ENCODE measurements at regions not wholly inside any gene's neighbourhood (a gene's known extent, or its start where the extent isn't known, plus 50 kb on each side); places are given as distances from the start of the nearest gene placed in this dataset.

GRCh38 chr5:98530224-98530623 is 243.2 kb upstream of the RGMB start:
- H3K9ac ChIP-seq (ENCODE audit: insufficient read depth, low read length, poor library complexity, severe bottlenecking): no peak overlapping the region
- H3K4me3 Mint-ChIP-seq: no peak overlapping the region

GRCh38 chr5:98535901-98536300 is 237.6 kb upstream of the RGMB start:
- 44% methylated on average over 2 of the region's 4 CpGs for WGBS (ENCODE audit: insufficient coverage)
- no peaks in the 10 kb centered on the region for H3K36me3 ChIP-seq (replicated peaks in 1 of 2; ENCODE audit: control insufficient read depth in 1 of 2, insufficient read depth in 2 of 2, low read length in 2 of 2)
- no peak overlapping the region for H3K9ac ChIP-seq (ENCODE audit: insufficient read depth, low read length, poor library complexity, severe bottlenecking)
- peaks cover 0 to 4% of the 10 kb centered on the region in 2 donors for H3K9me3 ChIP-seq (replicated peaks in 1 of 2; ENCODE audit: control insufficient read depth in 1 of 2, insufficient read depth in 1 of 2, low read length in 2 of 2)
- intact Hi-C loops (cut with micrococcal nuclease): no loop called here
- Mint-ChIP-seq H3K27me3 (ENCODE audit: low read depth in 3 of 3) (peaks cover 0 to 1% (median 0%) of the 10 kb centered on the region in 3 donors), H3K4me3 (no peak overlapping the region), H3K36me3 (no peaks in the 10 kb centered on the region), H3K9me3 (peaks cover 0 to 7% (median 2%) of the 10 kb centered on the region in 7 donors), H3K27ac (no peak overlapping the region), H3K4me1 (no peaks in the 10 kb centered on the region)
- H3K4me2 ChIP-seq (replicated peaks; ENCODE audit: extremely low read depth, low read length, poor library complexity, severe bottlenecking): no peak overlapping the region
- no peak for DNase-seq
- no peaks in the 10 kb centered on the region for H3K79me2 ChIP-seq (ENCODE audit: insufficient read depth, low read length)
- H3K4me3 ChIP-seq (replicated peaks in 1 of 3; ENCODE audit: low read depth in 2 of 3, low read length in 3 of 3): no peak overlapping the region
- H2AFZ ChIP-seq (ENCODE audit: insufficient read depth, low read depth, low read length, poor library complexity, severe bottlenecking): no peak overlapping the region
- no peaks in the 10 kb centered on the region for H3K4me1 ChIP-seq (ENCODE audit: control insufficient read depth in 1 of 2, insufficient read depth in 2 of 2, low read length in 2 of 2)
- H4K20me1 ChIP-seq (ENCODE audit: insufficient read depth, low read length): no peaks in the 10 kb centered on the region
- H3K27ac ChIP-seq (ENCODE audit: low read depth in 1 of 2, low read length in 2 of 2): no peak overlapping the region
- no peak for TF ChIP-seq CTCF (IDR thresholded peaks at IDR 0.05)
- H3K27me3 ChIP-seq (ENCODE audit: control insufficient read depth in 2 of 2, insufficient read depth in 2 of 2, low read length in 2 of 2): no peaks in the 10 kb centered on the region

More at GRCh38 chr5:98530224-98530623, 243.2 kb upstream of the RGMB start:
- no peaks in the 10 kb centered on the region for H3K79me2 ChIP-seq (ENCODE audit: insufficient read depth, low read length)
- no peaks in the 10 kb centered on the region for H3K4me1 ChIP-seq (ENCODE audit: control insufficient read depth in 1 of 2, insufficient read depth in 2 of 2, low read length in 2 of 2)
- no peak for TF ChIP-seq CTCF (IDR thresholded peaks at IDR 0.05)
- H3K4me3 ChIP-seq (replicated peaks in 1 of 3; ENCODE audit: low read depth in 2 of 3, low read length in 3 of 3): no peak overlapping the region
- H3K9me3 Mint-ChIP-seq: peaks cover 0 to 6% (median 0%) of the 10 kb centered on the region in 7 donors
- H3K27me3 ChIP-seq (ENCODE audit: control insufficient read depth in 2 of 2, insufficient read depth in 2 of 2, low read length in 2 of 2): no peaks in the 10 kb centered on the region
- H3K27me3 Mint-ChIP-seq (ENCODE audit: low read depth in 3 of 3): peaks cover 0 to 4% (median 0%) of the 10 kb centered on the region in 3 donors
- no peak overlapping the region for H3K4me2 ChIP-seq (replicated peaks; ENCODE audit: extremely low read depth, low read length, poor library complexity, severe bottlenecking)
- no peaks in the 10 kb centered on the region for H4K20me1 ChIP-seq (ENCODE audit: insufficient read depth, low read length)
- H3K27ac ChIP-seq (ENCODE audit: low read depth in 1 of 2, low read length in 2 of 2): no peak overlapping the region
- 80% methylated on average over 1 of the region's 2 CpGs for WGBS (ENCODE audit: insufficient coverage)
- no peaks in the 10 kb centered on the region for H3K9me3 ChIP-seq (replicated peaks in 1 of 2; ENCODE audit: control insufficient read depth in 1 of 2, insufficient read depth in 1 of 2, low read length in 2 of 2)
- DNase-seq: no peak
- no peaks in the 10 kb centered on the region for H3K36me3 Mint-ChIP-seq
- no peak overlapping the region for H3K27ac Mint-ChIP-seq
- no peaks in the 10 kb centered on the region for H3K4me1 Mint-ChIP-seq
- no peak overlapping the region for H2AFZ ChIP-seq (ENCODE audit: insufficient read depth, low read depth, low read length, poor library complexity, severe bottlenecking)
- intact Hi-C loops (cut with micrococcal nuclease): no loop called here
- no peaks in the 10 kb centered on the region for H3K36me3 ChIP-seq (replicated peaks in 1 of 2; ENCODE audit: control insufficient read depth in 1 of 2, insufficient read depth in 2 of 2, low read length in 2 of 2)
